Endodermal cell (in vitro differentiated cells): ENCODE measurements at regions not wholly inside any gene's neighbourhood (a gene's known extent, or its start where the extent isn't known, plus 50 kb on each side); places are given as distances from the start of the nearest gene placed in this dataset.

Source experiments
- DNase-seq: peaks from one replicate; pipeline ENCODE4 v3.0.0-alpha.2; 2017
- H3K27ac ChIP-seq: 2 replicates; pipeline ENCODE4 v1.5.1; 2013; ENCODE audit warnings: mild to moderate bottlenecking, low read depth, low read length, moderate library complexity
- H3K27me3 ChIP-seq: 2 replicates; pipeline ENCODE4 v1.6.1; 2013; ENCODE audit warnings: mild to moderate bottlenecking, low read length, moderate library complexity; ENCODE audit not compliant: insufficient read depth, control insufficient read depth, poor library complexity, severe bottlenecking
- H3K36me3 ChIP-seq: 2 replicates; pipeline ENCODE4 v1.7.0; 2013; ENCODE audit warnings: mild to moderate bottlenecking, low read length, moderate library complexity; ENCODE audit not compliant: control insufficient read depth, insufficient read depth
- H3K4me1 ChIP-seq: one replicate; pipeline ENCODE4 v1.7.0; 2013; ENCODE audit warnings: low read length; ENCODE audit not compliant: control insufficient read depth, insufficient read depth
- H3K4me3 ChIP-seq: 2 replicates; pipeline ENCODE4 v1.5.1; 2013; ENCODE audit warnings: mild to moderate bottlenecking, low read length, moderate library complexity
- H3K9ac ChIP-seq: 2 replicates; pipeline ENCODE4 v1.6.1; 2013; ENCODE audit warnings: mild to moderate bottlenecking, low read length, moderate library complexity; ENCODE audit not compliant: poor library complexity, severe bottlenecking; ENCODE audit errors: extremely low read depth
- H3K9me3 ChIP-seq: 2 replicates; pipeline ENCODE4 v1.6.1; 2013; ENCODE audit warnings: mild to moderate bottlenecking, low read length, moderate library complexity; ENCODE audit not compliant: control insufficient read depth
- H3K27ac Mint-ChIP-seq: 2 replicates; pipeline ENCODE4 v1.8.0; 2020; ENCODE audit warnings: mixed read lengths
- H3K27me3 Mint-ChIP-seq: 2 replicates; pipeline ENCODE4 v1.8.0; 2021; ENCODE audit warnings: mild to moderate bottlenecking, mixed read lengths; ENCODE audit not compliant: insufficient read depth
- H3K36me3 Mint-ChIP-seq: 2 replicates; pipeline ENCODE4 v1.8.0; 2020; ENCODE audit warnings: low read depth, mixed read lengths
- H3K4me1 Mint-ChIP-seq: 2 replicates; pipeline ENCODE4 v1.8.0; 2020; ENCODE audit warnings: mixed read lengths
- H3K4me3 Mint-ChIP-seq: 2 replicates; pipeline ENCODE4 v1.8.0; 2020; ENCODE audit warnings: mild to moderate bottlenecking, moderate library complexity, mixed read lengths
- H3K9me3 Mint-ChIP-seq: 2 replicates; pipeline ENCODE4 v1.8.0; 2020; ENCODE audit warnings: mild to moderate bottlenecking, mixed read lengths
- CTCF ChIP-seq: fragments of 200-600 bp; sonication (generic); conservative IDR thresholded peaks from 2 replicates; pipeline ENCODE4 v1.5.0; 2021; ENCODE audit warnings: antibody characterized with exemption, mild to moderate bottlenecking
- WGBS, 2 experiments: methylation state at CpG; one replicate each; pipeline versions ENCODE4 v1.1.5 to v1.1.7; 2013; ENCODE audit warnings: missing lambda C conversion rate in 2 of 2, mixed read lengths in 1 of 2; ENCODE audit not compliant: insufficient coverage in 1 of 2, insufficient read length in 1 of 2; 5-methylcytosine and 5-hydroxymethylcytosine counted together

DNA sequence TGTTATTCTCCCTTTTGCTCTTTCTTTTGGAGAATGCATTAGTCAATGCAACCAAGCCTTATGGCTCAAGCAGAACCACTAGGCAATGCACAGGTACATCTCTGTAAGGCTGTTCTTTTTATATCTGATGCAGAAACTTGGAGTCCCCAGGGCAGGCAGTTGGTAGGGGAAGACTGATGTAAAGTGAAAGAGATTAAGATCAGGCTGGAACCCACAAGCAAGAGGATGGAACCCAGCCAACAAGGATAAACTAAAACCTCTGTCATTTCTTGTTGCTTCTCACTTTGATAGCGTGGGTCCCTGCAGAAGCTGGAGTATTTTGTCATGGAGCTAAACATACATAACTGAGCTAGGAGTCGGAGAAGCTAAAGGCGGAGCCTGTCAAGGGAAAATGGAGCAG, 142.9 kb downstream of the GPAM start:
- peaks cover 13% of the 10 kb centered on the region for H3K9me3 Mint-ChIP-seq
- H3K4me3 Mint-ChIP-seq = no peak overlapping the region

GRCh38 chr10:112045938-112046337, 137.6 kb downstream of the GPAM start:
- Histone ChIP-seq H3K4me1 (no peaks in the 10 kb centered on the region), H3K27ac (no peak overlapping the region), H3K27me3 (no peaks in the 10 kb centered on the region), H3K9ac (no peak overlapping the region), H3K4me3 (no peak overlapping the region), H3K9me3 (no peaks in the 10 kb centered on the region), H3K36me3 (no peaks in the 10 kb centered on the region)
- 88 to 95% methylated on average over 3 of the region's 3 CpGs for WGBS, 2 experiments
- peaks cover 8% of the 10 kb centered on the region for H3K9me3 Mint-ChIP-seq
- TF ChIP-seq CTCF = no peak
- DNase-seq = no peak
- H3K36me3 Mint-ChIP-seq = no peaks in the 10 kb centered on the region
- no peak overlapping the region for H3K4me3 Mint-ChIP-seq
- H3K4me1 Mint-ChIP-seq = no peaks in the 10 kb centered on the region
- H3K27me3 Mint-ChIP-seq = peaks cover 2% of the 10 kb centered on the region
- no peak overlapping the region for H3K27ac Mint-ChIP-seq

More for the DNA sequence above, 142.9 kb downstream of the GPAM start:
- WGBS, 2 experiments = 90 to 91% methylated on average over 2 to 3 of the region's 3 CpGs
- Histone ChIP-seq H3K9me3 (peaks cover 3% of the 10 kb centered on the region), H3K4me3 (no peak overlapping the region), H3K36me3 (no peaks in the 10 kb centered on the region), H3K27ac (no peak overlapping the region), H3K9ac (no peak overlapping the region), H3K27me3 (no peaks in the 10 kb centered on the region), H3K4me1 (no peaks in the 10 kb centered on the region)
- H3K4me1 Mint-ChIP-seq = no peaks in the 10 kb centered on the region
- H3K27ac Mint-ChIP-seq = no peak overlapping the region
- TF ChIP-seq CTCF = no peak
- DNase-seq = no peak
- H3K36me3 Mint-ChIP-seq = no peaks in the 10 kb centered on the region
- peaks cover 2% of the 10 kb centered on the region for H3K27me3 Mint-ChIP-seq

GRCh38 chr10:112047674-112048073, 135.9 kb downstream of the GPAM start:
- Histone ChIP-seq H3K4me1 (no peaks in the 10 kb centered on the region), H3K4me3 (no peak overlapping the region), H3K27me3 (no peaks in the 10 kb centered on the region), H3K27ac (no peak overlapping the region), H3K9ac (no peak overlapping the region), H3K9me3 (no peaks in the 10 kb centered on the region), H3K36me3 (no peaks in the 10 kb centered on the region)
- Mint-ChIP-seq H3K4me3 (no peak overlapping the region), H3K4me1 (no peaks in the 10 kb centered on the region), H3K36me3 (no peaks in the 10 kb centered on the region), H3K27ac (no peak overlapping the region), H3K9me3 (peaks cover 5% of the 10 kb centered on the region), H3K27me3 (no peaks in the 10 kb centered on the region)
- no peak for TF ChIP-seq CTCF
- 100% methylated on average over 1 of the region's 2 CpGs for WGBS, 2 experiments
- no peak for DNase-seq
